NCI-H2107 (cell line): ENCODE measurements at regions not wholly inside any gene's neighbourhood (a gene's known extent, or its start where the extent isn't known, plus 50 kb on each side); places are given as distances from the start of the nearest gene placed in this dataset.

Source experiments
- DNase-seq: peaks from one replicate; lab custom pipeline; 2025; lab: John Stamatoyannopoulos, UW

DNA sequence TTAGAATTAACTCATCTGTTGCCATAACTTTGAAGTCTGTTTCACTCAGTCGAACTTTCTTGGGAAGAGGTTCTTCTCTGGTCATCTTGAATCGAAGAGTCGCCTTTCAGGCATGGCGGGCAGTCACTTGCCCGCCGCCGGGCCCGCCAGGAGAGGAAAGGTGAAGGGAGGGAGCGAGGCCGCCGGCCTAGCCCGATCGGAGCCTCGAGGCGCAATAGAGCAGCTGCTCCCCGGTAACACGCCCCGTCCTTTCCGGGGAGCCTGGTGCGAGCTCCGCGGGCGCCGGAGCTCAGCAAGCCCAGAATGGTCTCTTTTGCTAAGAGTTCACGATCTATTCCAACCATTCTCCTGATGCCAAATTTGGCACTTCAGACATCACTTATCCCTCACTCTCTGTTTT is 591.8 kb downstream of the TFAP2B start:
- no peak for DNase-seq

DNA sequence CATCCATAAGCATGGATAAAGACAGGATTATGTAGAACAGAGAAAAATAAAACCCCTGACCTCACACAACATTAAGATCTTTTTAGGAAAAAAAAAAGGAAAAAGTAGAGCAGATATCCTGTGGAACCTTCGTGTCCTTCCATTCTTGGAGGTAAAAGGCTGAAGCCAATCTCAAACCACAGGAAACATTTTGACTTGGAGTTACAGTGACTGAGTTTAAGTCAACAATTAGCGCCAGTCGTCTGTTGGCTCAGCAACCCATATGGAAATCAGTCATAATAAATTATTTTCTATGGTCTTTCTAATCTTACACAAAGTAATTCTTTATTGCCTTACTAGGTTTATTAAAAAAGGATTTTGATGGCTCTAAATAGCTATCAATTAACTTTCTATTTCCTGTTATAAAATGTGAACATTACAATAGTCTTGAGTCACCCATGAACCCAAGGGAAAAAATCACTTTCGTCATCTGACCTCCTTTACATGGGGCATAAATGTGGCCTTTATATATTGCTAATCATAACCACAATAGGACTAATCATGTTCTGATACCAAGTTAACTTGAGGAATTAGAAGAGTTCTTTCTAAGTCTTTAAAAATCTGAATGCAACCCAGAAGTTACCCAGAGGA is 592.9 kb downstream of the TFAP2B start:
- no peak for DNase-seq

DNA sequence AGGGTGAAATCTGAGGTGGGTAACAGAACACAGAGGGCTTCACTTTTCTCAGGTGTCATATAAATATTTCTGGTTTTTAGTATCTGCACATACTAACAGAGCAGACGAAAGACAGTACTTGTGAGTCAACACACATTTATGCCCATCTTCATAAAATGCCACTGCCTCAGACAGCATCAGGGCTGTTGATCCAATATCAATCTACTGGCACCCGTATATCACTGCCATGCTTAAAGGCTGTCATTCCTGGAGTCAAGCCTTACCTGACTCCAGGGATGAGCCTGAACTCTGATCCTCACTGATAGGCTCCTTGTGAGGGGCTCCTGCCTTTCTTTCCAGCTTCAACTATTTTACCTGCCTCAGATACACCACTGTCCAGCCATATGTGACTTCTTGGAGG is 595.7 kb downstream of the TFAP2B start:
- no peak for DNase-seq

GRCh38 chr6:51415501-51415900 is 596.8 kb downstream of the TFAP2B start:
- no peak for DNase-seq

- DNase-seq = no peak
These were observed 610.5 kb downstream of the TFAP2B start for GRCh38 chr6:51429017-51429712.

GRCh38 chr6:51430589-51430988 is 611.9 kb downstream of the TFAP2B start:
- no peak for DNase-seq

GRCh38 chr6:51432481-51432880 is 613.8 kb downstream of the TFAP2B start:
- no peak for DNase-seq

DNA sequence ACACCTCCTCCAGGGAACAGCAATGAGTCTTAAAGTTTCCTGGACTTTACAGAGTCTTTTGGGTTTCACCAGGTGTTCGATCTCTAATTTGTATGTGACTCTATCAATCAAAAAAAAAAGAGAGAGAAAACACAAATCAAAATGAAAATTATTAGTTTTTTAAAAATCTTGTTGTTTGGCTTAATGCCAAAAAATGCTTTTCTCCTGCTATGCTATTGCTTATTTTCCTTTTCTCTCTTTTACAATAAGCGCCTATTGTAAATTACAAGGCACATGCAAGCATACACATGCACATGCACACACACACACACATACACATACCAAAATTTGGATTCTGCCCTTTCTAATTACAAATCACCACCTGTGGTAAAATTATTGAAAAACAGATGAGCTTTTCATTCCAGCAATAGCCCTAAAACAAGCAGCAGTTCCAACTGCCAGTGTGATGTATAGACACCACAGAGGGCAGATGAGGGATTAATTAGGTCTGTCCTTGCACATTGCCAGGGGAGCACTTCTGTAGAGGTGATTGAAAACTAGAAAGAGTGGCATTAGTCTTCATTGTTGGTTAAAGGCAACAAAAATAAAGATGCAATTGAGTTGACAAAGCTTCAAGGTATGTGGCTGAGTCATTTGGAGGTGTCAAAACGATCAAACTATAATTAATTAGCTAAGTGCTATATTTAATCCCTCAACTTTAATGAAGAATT is 631.7 kb downstream of the TFAP2B start:
- no peak for DNase-seq

DNA sequence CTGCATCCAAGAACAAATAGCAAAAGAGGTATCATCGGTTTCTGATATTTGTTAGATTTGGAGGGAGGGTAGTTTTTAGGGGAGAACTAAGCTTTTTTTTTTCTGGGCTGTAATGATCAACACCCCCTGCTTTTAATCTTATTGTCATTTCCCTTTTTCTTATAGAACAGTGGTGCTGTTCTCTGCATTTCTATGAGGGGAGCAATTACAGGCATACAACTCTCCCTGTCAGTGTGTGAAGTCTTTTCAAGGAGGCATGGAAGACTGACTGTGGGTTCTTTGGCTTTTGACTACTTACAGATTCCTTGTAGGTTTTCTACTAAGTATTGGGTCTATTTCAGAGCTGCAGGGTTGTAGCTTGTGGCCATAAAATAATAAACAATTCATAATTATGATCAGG is 632.3 kb downstream of the TFAP2B start:
- no peak for DNase-seq

GRCh38 chr6:51456282-51456681 is 631.1 kb downstream of the PKHD1 start:
- no peak for DNase-seq

GRCh38 chr6:51459958-51460357 is 627.5 kb downstream of the PKHD1 start:
- no peak for DNase-seq

DNA sequence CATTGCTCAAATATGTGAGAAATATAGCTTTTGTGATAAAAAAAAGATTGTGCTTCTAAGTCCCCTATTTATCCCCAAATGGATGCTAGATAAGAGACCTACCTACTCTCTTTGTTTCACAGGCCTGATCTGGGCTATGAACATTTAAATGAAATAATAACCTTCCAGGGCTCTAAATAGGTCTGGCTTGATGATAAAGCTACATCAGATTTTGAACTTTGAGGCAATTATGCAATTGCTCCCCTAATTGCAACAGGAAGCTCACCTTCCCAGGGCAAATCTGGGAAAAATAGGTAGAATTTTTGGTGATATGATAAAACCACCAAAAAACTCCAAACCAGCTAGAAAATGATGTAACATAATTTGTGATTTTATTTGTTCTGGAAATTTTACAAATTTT is 624.5 kb downstream of the PKHD1 start:
- no peak for DNase-seq

- DNase-seq = no peak
These were observed 624.1 kb downstream of the PKHD1 start for GRCh38 chr6:51463321-51463720.

- no peak for DNase-seq
These were observed 622.5 kb downstream of the PKHD1 start for GRCh38 chr6:51464956-51465355.

- no peak for DNase-seq
These were observed 621.0 kb downstream of the PKHD1 start for GRCh38 chr6:51466427-51466826.

GRCh38 chr6:51467231-51467952 is 620.0 kb downstream of the PKHD1 start:
- DNase-seq = no peak

GRCh38 chr6:51468704-51469103 is 618.7 kb downstream of the PKHD1 start:
- no peak for DNase-seq

DNA sequence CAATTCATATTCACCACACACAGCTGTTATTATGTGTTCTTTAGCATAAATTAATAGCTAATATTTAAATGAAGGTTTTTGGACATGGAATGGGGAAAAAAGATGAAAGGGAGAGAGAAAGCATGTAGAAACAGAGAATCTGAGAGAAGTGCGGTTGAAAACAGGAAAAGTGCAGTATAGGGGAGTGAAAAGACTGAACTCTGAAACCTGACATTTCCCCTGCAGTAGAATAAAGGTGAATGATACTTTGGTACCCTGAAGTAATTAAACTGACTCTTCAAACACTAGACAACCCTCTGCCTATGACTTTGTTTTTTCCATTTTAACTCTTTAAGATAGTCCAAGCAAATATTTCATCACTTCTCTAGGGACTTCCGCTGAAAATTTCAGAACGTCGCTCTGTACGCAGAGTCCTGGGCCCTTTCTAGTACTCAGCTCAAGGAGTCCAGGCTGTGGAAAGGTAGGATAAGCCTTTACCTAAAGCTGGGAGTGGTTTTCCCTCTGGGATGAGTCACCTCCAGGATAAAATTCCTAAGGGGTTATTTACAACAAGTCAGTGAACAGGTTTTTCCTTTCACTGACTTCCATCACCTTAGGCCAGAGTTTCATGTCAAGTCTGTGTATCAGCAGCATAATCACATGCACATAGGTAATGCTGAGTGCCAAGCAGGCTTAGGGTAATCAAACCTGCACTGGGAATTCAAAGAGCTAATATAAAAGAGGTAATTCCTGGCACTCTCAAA is 614.5 kb downstream of the PKHD1 start:
- DNase-seq = no peak

- no peak for DNase-seq
These were observed 613.1 kb downstream of the PKHD1 start for GRCh38 chr6:51474022-51474975.

- DNase-seq = no peak
These were observed 609.6 kb downstream of the PKHD1 start for GRCh38 chr6:51477711-51478311.
